Panc1 (cell line): ENCODE measurements at regions not wholly inside any gene's neighbourhood (a gene's known extent, or its start where the extent isn't known, plus 50 kb on each side); places are given as distances from the start of the nearest gene placed in this dataset.

Experiments used
- ATAC-seq: fragments of 200-7000 bp; cut with Tn5 transposase; 2 replicates; pipeline ENCODE4 v1.9.1; 2020; ENCODE audit warnings: mild to moderate bottlenecking, moderate library complexity
- BruUV-seq: library from RNA; stranded (reverse); fragments of 400-500 nt; replicated peaks from 2 replicates; lab custom pipeline; 2021; lab: Mats Ljungman, UMichigan
- CTCF ChIA-PET: fragments of 300-600 bp; sonication (Branson Sonifier 250); formaldehyde crosslinking; loops from one replicate; lab custom pipeline; 2022; ENCODE audit warnings: antibody characterized with exemption; lab: Charles Lee
- POLR2A ChIA-PET: fragments of 300-600 bp; sonication (Branson Sonifier 250); formaldehyde crosslinking; loops from one replicate; lab custom pipeline; 2022; ENCODE audit warnings: antibody characterized with exemption; lab: Charles Lee
- DNase-seq: peaks from one replicate; pipeline ENCODE4 v3.0.0-alpha.2; 2010; ENCODE audit warnings: low read depth, low spot score
- H3K27ac ChIP-seq: 2 replicates; pipeline ENCODE4 v1.5.1; 2011; ENCODE audit warnings: mild to moderate bottlenecking, low read length, inconsistent platforms
- H3K27me3 ChIP-seq: fragments of 200-500 bp; sonication (Bioruptor generic); 2 replicates; pipeline ENCODE4 v1.6.0; 2014; ENCODE audit warnings: low read length, inconsistent platforms; ENCODE audit not compliant: control insufficient read depth, insufficient read depth
- H3K36me3 ChIP-seq: fragments of 200-500 bp; sonication (Bioruptor generic); 2 replicates; pipeline ENCODE4 v1.5.1; 2014; ENCODE audit warnings: inconsistent platforms, mild to moderate bottlenecking, low read length, moderate library complexity; ENCODE audit not compliant: control insufficient read depth, insufficient read depth
- H3K4me1 ChIP-seq: 2 replicates; pipeline ENCODE4 v1.5.1; 2011; ENCODE audit warnings: inconsistent platforms, mild to moderate bottlenecking, low read length, moderate library complexity; ENCODE audit not compliant: control insufficient read depth, insufficient read depth
- H3K4me3 ChIP-seq, 2 experiments: 2 replicates each; pipeline ENCODE4 v1.5.1; 2011 to 2012; ENCODE audit warnings: low read depth in 2 of 2, low read length in 2 of 2, mild to moderate bottlenecking in 2 of 2, inconsistent platforms in 1 of 2, moderate library complexity in 1 of 2
- H3K9me3 ChIP-seq: fragments of 200-500 bp; sonication (Bioruptor generic); 2 replicates; pipeline ENCODE4 v1.5.1; 2014; ENCODE audit warnings: low read depth, mild to moderate bottlenecking, inconsistent platforms, low read length, moderate library complexity; ENCODE audit not compliant: control insufficient read depth, insufficient read depth
- CTCF ChIP-seq: fragments of 450-650 bp; IDR thresholded peaks from 2 replicates; pipeline ENCODE4 v1.5.1; 2017; ENCODE audit warnings: mild to moderate bottlenecking
- POLR2AphosphoS5 ChIP-seq: IDR thresholded peaks from 2 replicates; pipeline ENCODE4 v1.6.1; 2012; ENCODE audit warnings: mild to moderate bottlenecking, low read depth, low read length, moderate library complexity
- REST ChIP-seq, 2 experiments: IDR thresholded peaks; 2 replicates each; pipeline ENCODE4 v1.6.1; 2011 to 2012; ENCODE audit warnings: low read depth in 2 of 2, control low read depth in 1 of 2, low read length in 1 of 2, mild to moderate bottlenecking in 1 of 2, moderate library complexity in 1 of 2; ENCODE audit not compliant: insufficient read depth in 1 of 2
- SIN3A ChIP-seq: IDR thresholded peaks from 2 replicates; pipeline ENCODE4 v1.6.1; 2012; ENCODE audit warnings: low read depth, mild to moderate bottlenecking, low read length, moderate library complexity, borderline replicate concordance; ENCODE audit not compliant: insufficient read depth
- TCF7L2 ChIP-seq: IDR thresholded peaks from 2 replicates; pipeline ENCODE4 v1.6.1; 2011; ENCODE audit warnings: mild to moderate bottlenecking, low read depth, low read length, inconsistent platforms
- in situ Hi-C: cut with HindIII; loops from 2 replicates; pipeline ENCODE4 v1.10.0; 2016; ENCODE audit warnings: low sequenced_read_pairs, low pct_unique_long_range_greater_than_20kb
- intact Hi-C: fragments of 100-400 bp; cut with micrococcal nuclease; formaldehyde crosslinking; loops from one replicate; pipeline ENCODE4 v1.10.0; 2022; ENCODE audit not compliant: unreplicated experiment

- Histone ChIP-seq H3K27ac (no peak overlapping the region), H3K4me1 (no peaks in the 10 kb centered on the region), H3K27me3 (peaks cover 7% of the 10 kb centered on the region), H3K9me3 (no peaks in the 10 kb centered on the region), H3K36me3 (no peaks in the 10 kb centered on the region), H3K4me3 (no peak overlapping the region)
- BruUV-seq, result no TSS peak
- peak; percentile 33; the same call in 1 of the 2 replicates for ATAC-seq
- CTCF ChIA-PET, result interaction anchor here (0.8 kb wide), 1 partner anchor 65 kb away, joined by 3 read pairs; no protein-coding TSS in a partner anchor
- POLR2A ChIA-PET, result no interaction called here
- in situ Hi-C loops (no loop called here), intact Hi-C loops (no loop called here)
- no peak for DNase-seq
- TF ChIP-seq POLR2AphosphoS5 (no peak), CTCF (no peak), SIN3A (no peak), TCF7L2 (no peak), REST (IDR thresholded peaks at IDR 0.05; ENCODE audit: insufficient read depth in 1 of 2, low read depth in 2 of 2, low read length in 1 of 2) (no peak)
Observed at GRCh38 chr3:127369356-127369935, 81.6 kb upstream of the PRR20G start.

- no peak; the same call in 1 of the 2 replicates for ATAC-seq
- ChIA-PET CTCF (no interaction called here), POLR2A (no interaction called here)
- Histone ChIP-seq H3K4me3 (no peak overlapping the region), H3K27me3 (peaks cover 9% of the 10 kb centered on the region), H3K27ac (no peak overlapping the region), H3K4me1 (no peaks in the 10 kb centered on the region), H3K9me3 (no peaks in the 10 kb centered on the region), H3K36me3 (no peaks in the 10 kb centered on the region)
- DNase-seq, result no peak
- no peak for TF ChIP-seq REST (IDR thresholded peaks at IDR 0.05; ENCODE audit: insufficient read depth in 1 of 2, low read depth in 2 of 2, low read length in 1 of 2)
- TF ChIP-seq SIN3A, result no peak
- TF ChIP-seq POLR2AphosphoS5, result no peak
- no peak for TF ChIP-seq TCF7L2
- TF ChIP-seq CTCF, result no peak
- in situ Hi-C loops (no loop called here), intact Hi-C loops (no loop called here)
- no TSS peak for BruUV-seq
Observed at GRCh38 chr3:127368186-127369032, 80.6 kb upstream of the PRR20G start.
